HepG2 (cell line): ENCODE measurements at regions not wholly inside any gene's neighbourhood (a gene's known extent, or its start where the extent isn't known, plus 50 kb on each side); places are given as distances from the start of the nearest gene placed in this dataset.

ENCODE experiments used
- ATAC-seq: fragments of 200-7000 bp; cut with Tn5 transposase; 3 replicates; pipeline ENCODE4 v1.9.1; 2020; ENCODE audit warnings: mild to moderate bottlenecking, moderate library complexity
- BruUV-seq: library from RNA; stranded (reverse); fragments of 400-500 nt; replicated peaks from 2 replicates; lab custom pipeline; 2021; lab: Mats Ljungman, UMichigan
- CTCF ChIA-PET: fragments of 300-600 bp; formaldehyde crosslinking; extraction: SDS; loops from one replicate; lab custom pipeline; 2021; ENCODE audit warnings: low total read pairs, inconsistent platforms, low intra/inter-chr PET ratio; lab: Yijun Ruan, JAX
- POLR2A ChIA-PET: fragments of 350-600 bp; sonication (Branson Sonifier 250); formaldehyde crosslinking; loops from one replicate; lab custom pipeline; 2020; ENCODE audit warnings: antibody characterized with exemption, inconsistent platforms; lab: Yijun Ruan, JAX
- DNase-seq: peaks from one replicate; pipeline ENCODE4 v3.0.0-alpha.2; 2015; ENCODE audit warnings: low spot score
- FAIRE-seq: peaks from 3 replicates; lab custom pipeline; 2011; peaks lifted over from hg19 to GRCh38; lab: Jason Lieb, UNC
- H2AFZ ChIP-seq: one replicate; pipeline ENCODE4 v1.6.1; 2011; ENCODE audit warnings: low read length, inconsistent platforms
- H3K27ac ChIP-seq: fragments of 300-600 bp; 3 replicates; pipeline ENCODE4 v1.8.0; 2011; ENCODE audit warnings: mixed run types, mild to moderate bottlenecking, mixed read lengths, low read length, inconsistent platforms; ENCODE audit not compliant: insufficient read depth; ENCODE audit errors: extremely low read length
- H3K27me3 ChIP-seq, 2 experiments: fragments of 200-600 bp in 1 of 2; 2 replicates in 1 of 2; 3 replicates in 1 of 2; pipeline versions ENCODE4 v1.6.0 to v1.8.0; 2011; ENCODE audit warnings: low read length in 2 of 2, mild to moderate bottlenecking in 2 of 2, moderate library complexity in 2 of 2, inconsistent platforms in 1 of 2; ENCODE audit not compliant: insufficient read depth in 2 of 2, control insufficient read depth in 1 of 2
- H3K36me3 ChIP-seq, 2 experiments: fragments of 200-600 bp in 1 of 2; replicated peaks in 1 of 2; 2 replicates in 1 of 2; 3 replicates in 1 of 2; pipeline versions ENCODE4 v1.5.1 to v1.8.0; 2011; ENCODE audit warnings: low read length in 2 of 2, inconsistent platforms in 1 of 2; ENCODE audit not compliant: insufficient read depth in 2 of 2, control insufficient read depth in 1 of 2
- H3K4me1 ChIP-seq: 2 replicates; pipeline ENCODE4 v1.5.1; 2012; ENCODE audit warnings: low read length, inconsistent platforms; ENCODE audit not compliant: insufficient read depth
- H3K4me2 ChIP-seq: 2 replicates; pipeline ENCODE4 v1.6.0; 2011; ENCODE audit warnings: low read depth, low read length, inconsistent platforms
- H3K4me3 ChIP-seq, 3 experiments: fragments of 200-600 bp in 1 of 3; sonication (generic), shearing (Covaris generic) in 1 of 3; replicated peaks in 1 of 3; 2 replicates each; pipeline ENCODE4 v1.5.1; 2011 to 2016; ENCODE audit warnings: low read length in 3 of 3, inconsistent platforms in 2 of 3, low read depth in 2 of 3, mild to moderate bottlenecking in 2 of 3, control low read depth in 1 of 3, mixed read lengths in 1 of 3; ENCODE audit not compliant: insufficient read depth in 1 of 3
- H3K79me2 ChIP-seq: one replicate; pipeline ENCODE4 v1.6.1; 2011; ENCODE audit warnings: low read length, inconsistent platforms; ENCODE audit not compliant: insufficient read depth
- H3K9ac ChIP-seq: 2 replicates; pipeline ENCODE4 v1.6.0; 2011; ENCODE audit warnings: mild to moderate bottlenecking, low read depth, low read length, inconsistent platforms; ENCODE audit not compliant: insufficient read depth
- H3K9me3 ChIP-seq: 2 replicates; pipeline ENCODE4 v1.5.1; 2012; ENCODE audit warnings: mild to moderate bottlenecking, low read length
- H4K20me1 ChIP-seq: 2 replicates; pipeline ENCODE4 v1.6.0; 2011; ENCODE audit warnings: inconsistent platforms, mild to moderate bottlenecking, low read length, moderate library complexity; ENCODE audit not compliant: insufficient read depth
- CEBPB ChIP-seq: IDR thresholded peaks from 2 replicates; pipeline ENCODE4 v1.6.1; 2011; ENCODE audit warnings: low read depth, low read length, improper control_type of control experiment, borderline replicate concordance
- CEBPZ ChIP-seq: IDR thresholded peaks from 2 replicates; pipeline ENCODE4 v1.6.1; 2012; ENCODE audit warnings: low read length, improper control_type of control experiment
- DR1 ChIP-seq: sonication (generic); formaldehyde crosslinking; IDR thresholded peaks from 2 replicates; pipeline ENCODE4 v1.8.0; 2021; ENCODE audit warnings: mild to moderate bottlenecking, missing genetic modification reagents, inconsistent platforms
- GATAD2A ChIP-seq: IDR thresholded peaks from 2 replicates; pipeline ENCODE4 v1.6.1; 2016
- ZNF326 ChIP-seq: sonication (generic); formaldehyde crosslinking; IDR thresholded peaks from 2 replicates; pipeline ENCODE4 v1.4.0; 2020; ENCODE audit warnings: missing genetic modification reagents, borderline replicate concordance
- ZNF558 ChIP-seq: sonication (generic); formaldehyde crosslinking; IDR thresholded peaks from 2 replicates; pipeline ENCODE4 v1.9.0; 2022; ENCODE audit warnings: mild to moderate bottlenecking, missing genetic modification reagents, borderline replicate concordance
- ZNF564 ChIP-seq: sonication (generic); formaldehyde crosslinking; IDR thresholded peaks from 2 replicates; pipeline ENCODE4 v1.8.1; 2023; ENCODE audit warnings: mild to moderate bottlenecking, missing genetic modification reagents
- WGBS: methylation state at CpG from one replicate; pipeline ENCODE4 v1.1.6; 2017; ENCODE audit warnings: low lambda C conversion rate; 5-methylcytosine and 5-hydroxymethylcytosine counted together
- in situ Hi-C: cut with HindIII; loops from 2 replicates; pipeline ENCODE4 v1.10.0; 2017; ENCODE audit warnings: low pct_unique_long_range_greater_than_20kb; ENCODE audit not compliant: extremely low pct_ligation_motif_present
- intact Hi-C: fragments of 100-400 bp; cut with micrococcal nuclease; formaldehyde crosslinking; loops from one replicate; pipeline ENCODE4 v1.10.0; 2022; ENCODE audit not compliant: unreplicated experiment

- in situ Hi-C loops (no loop called here), intact Hi-C loops (no loop called here)
- no peaks in the 10 kb centered on the region for H3K36me3 ChIP-seq
- DNase-seq (no peak), FAIRE-seq (no peak), ATAC-seq (no peak)
- ChIA-PET POLR2A (no interaction called here), CTCF (no interaction called here)
- H3K27ac ChIP-seq, result no peak overlapping the region
- no peaks in the 10 kb centered on the region for H3K27me3 ChIP-seq
- peaks cover 95% of the 10 kb centered on the region for H3K9me3 ChIP-seq
- H3K4me3 ChIP-seq, result no peak overlapping the region
- no peak for TF ChIP-seq ZNF558 (CRISPR knock-in tag)
- peak; percentile 83; the same call in 1 of the 2 replicates for TF ChIP-seq CEBPB
- no peak for TF ChIP-seq DR1 (CRISPR knock-in tag)
- TF ChIP-seq GATAD2A (CRISPR knock-in tag), result no peak
- no peak for TF ChIP-seq ZNF326 (CRISPR knock-in tag)
- TF ChIP-seq ZNF564 (CRISPR knock-in tag), result no peak
- TF ChIP-seq CEBPZ, result no peak
- 2% methylated on average over 1 of the region's 1 CpG for WGBS
- no peaks in the 10 kb centered on the region for H3K79me2 ChIP-seq
- H3K9ac ChIP-seq, result no peak overlapping the region
- no peak overlapping the region for H3K4me2 ChIP-seq
- no peak overlapping the region for H2AFZ ChIP-seq
- BruUV-seq, result no TSS peak
- no peaks in the 10 kb centered on the region for H3K4me1 ChIP-seq
- no peaks in the 10 kb centered on the region for H4K20me1 ChIP-seq
These were observed 409.8 kb upstream of the FOXG1 start for GRCh38 chr14:28356819-28357218.
